ENCODE measurements at regions not wholly inside any gene's neighbourhood (a gene's known extent, or its start where the extent isn't known, plus 50 kb on each side); places are given as distances from the start of the nearest gene placed in this dataset.

DNA sequence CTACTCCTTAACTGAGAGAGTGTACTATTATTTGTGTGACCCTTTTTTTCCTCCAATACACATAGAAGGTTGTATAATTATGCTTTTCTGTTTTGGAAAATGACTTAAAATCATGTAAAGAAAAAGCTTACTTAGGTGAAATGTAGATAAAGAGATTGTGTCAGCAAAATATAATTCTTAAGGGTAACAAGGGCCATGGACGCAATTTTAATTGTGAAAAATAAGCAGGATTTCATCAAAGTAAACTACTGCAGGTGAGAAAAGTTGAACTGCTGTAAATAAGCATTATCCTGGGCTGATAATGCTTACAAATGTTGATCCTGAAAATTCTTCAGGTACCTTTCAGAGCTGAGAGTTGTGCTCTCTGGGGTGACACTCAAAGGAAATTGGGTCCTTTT lies 141.5 kb downstream of the RPIA start:
- H3K79me2 ChIP-seq (ENCODE audit: low read length), result no peaks in the 10 kb centered on the region
- H3K36me3 ChIP-seq (ENCODE audit: low read depth, low read length), result no peaks in the 10 kb centered on the region
- ChIA-PET POLR2A (ENCODE audit: unreplicated experiment) (no interaction called here), CTCF (no interaction called here)
- no peak overlapping the region for H3K4me3 ChIP-seq (ENCODE audit: low read length)
- H3K9me3 ChIP-seq (ENCODE audit: low read length), result no peaks in the 10 kb centered on the region
- BruUV-seq (replicated peaks), result no TSS peak
- H2AFZ ChIP-seq (ENCODE audit: low read length), result no peak overlapping the region
- intact Hi-C loops (cut with micrococcal nuclease), result no loop called here
- no peaks in the 10 kb centered on the region for H3F3A ChIP-seq (ENCODE audit: low read length, unreplicated experiment)
- H3K4me1 ChIP-seq (ENCODE audit: insufficient read depth, low read length), result no peaks in the 10 kb centered on the region
- TF ChIP-seq EZH2phosphoT487 (IDR thresholded peaks at IDR 0.05; ENCODE audit: borderline replicate concordance, low read length) (no peak), EZH2 (IDR thresholded peaks at IDR 0.05; ENCODE audit: low read length, unreplicated experiment) (no peak)
- TF ChIP-seq, protein P1, sequence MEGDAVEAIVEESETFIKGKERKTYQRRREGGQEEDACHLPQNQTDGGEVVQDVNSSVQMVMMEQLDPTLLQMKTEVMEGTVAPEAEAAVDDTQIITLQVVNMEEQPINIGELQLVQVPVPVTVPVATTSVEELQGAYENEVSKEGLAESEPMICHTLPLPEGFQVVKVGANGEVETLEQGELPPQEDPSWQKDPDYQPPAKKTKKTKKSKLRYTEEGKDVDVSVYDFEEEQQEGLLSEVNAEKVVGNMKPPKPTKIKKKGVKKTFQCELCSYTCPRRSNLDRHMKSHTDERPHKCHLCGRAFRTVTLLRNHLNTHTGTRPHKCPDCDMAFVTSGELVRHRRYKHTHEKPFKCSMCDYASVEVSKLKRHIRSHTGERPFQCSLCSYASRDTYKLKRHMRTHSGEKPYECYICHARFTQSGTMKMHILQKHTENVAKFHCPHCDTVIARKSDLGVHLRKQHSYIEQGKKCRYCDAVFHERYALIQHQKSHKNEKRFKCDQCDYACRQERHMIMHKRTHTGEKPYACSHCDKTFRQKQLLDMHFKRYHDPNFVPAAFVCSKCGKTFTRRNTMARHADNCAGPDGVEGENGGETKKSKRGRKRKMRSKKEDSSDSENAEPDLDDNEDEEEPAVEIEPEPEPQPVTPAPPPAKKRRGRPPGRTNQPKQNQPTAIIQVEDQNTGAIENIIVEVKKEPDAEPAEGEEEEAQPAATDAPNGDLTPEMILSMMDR (conservative IDR thresholded peaks at IDR 0.05; ENCODE audit: low read depth, low read length), result no peak
- no peak overlapping the region for H3K4me2 ChIP-seq (ENCODE audit: low read length)
- H4K20me1 ChIP-seq (ENCODE audit: low read length), result no peaks in the 10 kb centered on the region
- H3K27ac ChIP-seq (ENCODE audit: low read length), result no peak overlapping the region
- ATAC-seq (no peak), DNase-seq (no peak)
- peaks cover 28% of the 10 kb centered on the region; the same call in 1 of the 2 replicates for H3K27me3 ChIP-seq (ENCODE audit: low read length)
- no peaks in the 10 kb centered on the region for H3K9me2 ChIP-seq (replicated peaks; ENCODE audit: low read length)
- no peak overlapping the region for H3K9ac ChIP-seq (ENCODE audit: low read length)

DNA sequence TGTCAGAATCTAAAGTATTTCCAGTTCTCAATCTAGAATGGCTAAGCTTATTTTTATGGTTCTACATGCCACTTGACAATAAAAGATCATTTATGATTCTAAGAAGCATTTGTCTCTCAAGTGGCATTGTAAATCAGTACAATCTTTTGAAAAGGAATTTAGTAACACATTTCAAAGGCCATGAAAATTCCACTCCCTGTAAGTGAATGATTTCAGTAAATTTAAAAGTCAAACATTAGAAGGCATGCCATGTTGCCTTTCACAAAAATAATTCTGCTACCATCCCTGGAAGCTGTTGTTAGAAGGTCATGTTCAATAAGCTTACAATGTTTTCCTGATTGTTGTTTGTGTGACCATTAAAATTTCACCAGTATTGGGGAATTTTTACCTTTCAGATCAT lies 142.9 kb downstream of the RPIA start:
- no TSS peak for BruUV-seq (replicated peaks)
- no peaks in the 10 kb centered on the region for H3K36me3 ChIP-seq (ENCODE audit: low read depth, low read length)
- H3K9ac ChIP-seq (ENCODE audit: low read length), result no peak overlapping the region
- H3F3A ChIP-seq (ENCODE audit: low read length, unreplicated experiment), result no peaks in the 10 kb centered on the region
- no peak overlapping the region for H3K4me2 ChIP-seq (ENCODE audit: low read length)
- no peak overlapping the region for H3K4me3 ChIP-seq (ENCODE audit: low read length)
- no peaks in the 10 kb centered on the region for H4K20me1 ChIP-seq (ENCODE audit: low read length)
- CTCF ChIA-PET, result no interaction called here
- ATAC-seq, result no peak
- H2AFZ ChIP-seq (ENCODE audit: low read length), result no peak overlapping the region
- no peaks in the 10 kb centered on the region for H3K79me2 ChIP-seq (ENCODE audit: low read length)
- intact Hi-C loops (cut with micrococcal nuclease), result no loop called here
- H3K9me3 ChIP-seq (ENCODE audit: low read length), result no peaks in the 10 kb centered on the region
- H3K4me1 ChIP-seq (ENCODE audit: insufficient read depth, low read length), result no peaks in the 10 kb centered on the region
- no peak for DNase-seq
- H3K27me3 ChIP-seq (ENCODE audit: low read length), result peaks cover 40% of the 10 kb centered on the region; the same call in 1 of the 2 replicates
- POLR2A ChIA-PET (ENCODE audit: unreplicated experiment), result no interaction called here
- TF ChIP-seq EZH2 (IDR thresholded peaks at IDR 0.05; ENCODE audit: low read length, unreplicated experiment), result no peak
- TF ChIP-seq, protein P1 (conservative IDR thresholded peaks at IDR 0.05; ENCODE audit: low read depth, low read length), result no peak
- no peak for TF ChIP-seq EZH2phosphoT487 (IDR thresholded peaks at IDR 0.05; ENCODE audit: borderline replicate concordance, low read length)
- no peaks in the 10 kb centered on the region for H3K9me2 ChIP-seq (replicated peaks; ENCODE audit: low read length)
- H3K27ac ChIP-seq (ENCODE audit: low read length), result no peak overlapping the region

DNA sequence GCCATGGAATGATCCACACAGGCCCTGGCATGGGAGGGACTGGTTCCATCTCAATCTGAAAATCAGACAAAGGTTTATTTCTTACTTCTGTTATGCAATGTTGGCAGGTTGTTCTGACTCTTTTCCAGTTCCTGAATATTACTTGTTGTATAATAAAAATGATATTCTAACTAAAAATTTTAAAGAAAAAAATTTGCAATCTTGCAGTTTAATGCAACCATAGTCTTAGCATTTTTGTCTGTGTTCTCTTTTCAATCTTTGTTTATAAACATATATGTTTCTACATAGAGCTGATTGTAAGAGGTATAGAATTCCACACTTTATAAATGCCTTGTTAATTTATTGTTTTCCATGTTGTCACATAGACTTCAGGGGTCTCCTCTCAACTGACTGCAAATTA lies 143.4 kb downstream of the RPIA start:
- no peaks in the 10 kb centered on the region for H3F3A ChIP-seq (ENCODE audit: low read length, unreplicated experiment)
- H3K27me3 ChIP-seq (ENCODE audit: low read length), result peaks cover 45% of the 10 kb centered on the region; the same call in 1 of the 2 replicates
- no peak overlapping the region for H3K4me3 ChIP-seq (ENCODE audit: low read length)
- no peaks in the 10 kb centered on the region for H3K79me2 ChIP-seq (ENCODE audit: low read length)
- H3K27ac ChIP-seq (ENCODE audit: low read length), result no peak overlapping the region
- BruUV-seq (replicated peaks), result no TSS peak
- no peaks in the 10 kb centered on the region for H3K9me3 ChIP-seq (ENCODE audit: low read length)
- TF ChIP-seq EZH2 (IDR thresholded peaks at IDR 0.05; ENCODE audit: low read length, unreplicated experiment) (no peak), EZH2phosphoT487 (IDR thresholded peaks at IDR 0.05; ENCODE audit: borderline replicate concordance, low read length) (no peak)
- TF ChIP-seq, protein P1 (conservative IDR thresholded peaks at IDR 0.05; ENCODE audit: low read depth, low read length), result no peak
- no peaks in the 10 kb centered on the region for H4K20me1 ChIP-seq (ENCODE audit: low read length)
- intact Hi-C loops (cut with micrococcal nuclease), result no loop called here
- H3K4me2 ChIP-seq (ENCODE audit: low read length), result no peak overlapping the region
- DNase-seq, result no peak
- no peak overlapping the region for H3K9ac ChIP-seq (ENCODE audit: low read length)
- no peaks in the 10 kb centered on the region for H3K9me2 ChIP-seq (replicated peaks; ENCODE audit: low read length)
- H3K4me1 ChIP-seq (ENCODE audit: insufficient read depth, low read length), result no peaks in the 10 kb centered on the region
- POLR2A ChIA-PET (ENCODE audit: unreplicated experiment), result no interaction called here
- H3K36me3 ChIP-seq (ENCODE audit: low read depth, low read length), result no peaks in the 10 kb centered on the region
- H2AFZ ChIP-seq (ENCODE audit: low read length), result no peak overlapping the region
- CTCF ChIA-PET, result no interaction called here
- no peak for ATAC-seq
